ENCODE measurements at regions not wholly inside any gene's neighbourhood (a gene's known extent, or its start where the extent isn't known, plus 50 kb on each side); places are given as distances from the start of the nearest gene placed in this dataset.

DNA sequence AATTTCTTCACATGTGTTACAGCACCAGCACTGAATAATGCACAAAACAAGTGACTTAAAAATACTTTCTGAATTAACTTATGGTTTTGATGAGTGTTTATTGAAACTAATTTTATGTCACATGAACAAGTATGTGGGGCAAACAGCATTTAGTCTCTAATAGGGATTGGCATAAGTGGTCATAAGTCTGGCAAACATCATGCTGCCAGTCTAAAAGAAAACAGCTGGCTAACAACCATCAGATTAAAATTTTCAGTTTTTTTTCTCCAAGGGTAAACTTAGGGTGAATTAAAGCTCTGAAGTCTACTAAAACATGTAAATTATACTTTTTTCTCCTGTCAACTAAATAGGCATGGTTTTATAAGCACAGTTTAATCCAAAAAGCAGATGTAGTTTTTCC is 1014.2 kb downstream of the FAT4 start:
- H3K27me3 Mint-ChIP-seq = no peaks in the 10 kb centered on the region
- H3K27ac Mint-ChIP-seq = no peak overlapping the region
- peaks cover 6% of the 10 kb centered on the region for H3K9me3 Mint-ChIP-seq (ENCODE audit: insufficient read depth)
- no peaks in the 10 kb centered on the region for H4K20me1 ChIP-seq (ENCODE audit: control insufficient read depth, insufficient read depth, low read length, poor library complexity, severe bottlenecking)
- peaks cover 0 to 3% (median 0%) of the 10 kb centered on the region in 3 donors for H3K9me3 ChIP-seq (ENCODE audit: control extremely low read depth in 1 of 3, control insufficient read depth in 2 of 3, insufficient read depth in 1 of 3, low read length in 2 of 3)
- no peak overlapping the region for H3K9ac ChIP-seq (ENCODE audit: low read length)
- DNase-seq (no peak), ATAC-seq (ENCODE audit: low read depth) (no peak)
- H3K27ac ChIP-seq (ENCODE audit: low read length in 2 of 2) = no peak overlapping the region
- no peaks in the 10 kb centered on the region for H3K79me2 ChIP-seq (ENCODE audit: control insufficient read depth, insufficient read depth, low read length)
- intact Hi-C loops (cut with micrococcal nuclease) = no loop called here
- CTCF ChIA-PET = no interaction called here
- no peak overlapping the region for H3K4me2 ChIP-seq (replicated peaks; ENCODE audit: low read depth, low read length, poor library complexity, severe bottlenecking)
- H3K4me3 Mint-ChIP-seq = no peak overlapping the region
- no peaks in the 10 kb centered on the region for H3K27me3 ChIP-seq (replicated peaks in 1 of 4; ENCODE audit: control extremely low read depth in 1 of 4, control insufficient read depth in 3 of 4, insufficient read depth in 4 of 4, low read length in 3 of 4)
- no peak overlapping the region for H3K4me3 ChIP-seq (ENCODE audit: control extremely low read depth in 1 of 5, extremely low read depth in 1 of 5, insufficient read depth in 1 of 5, low read depth in 2 of 5, low read length in 4 of 5)
- no peaks in the 10 kb centered on the region for H3K36me3 ChIP-seq (replicated peaks in 1 of 2; ENCODE audit: control extremely low read depth in 1 of 2, control insufficient read depth in 1 of 2, extremely low read depth in 1 of 2, insufficient read depth in 2 of 2, low read length in 1 of 2)
- no peak overlapping the region for H2AFZ ChIP-seq (ENCODE audit: insufficient read depth, low read depth, low read length, poor library complexity, severe bottlenecking)
- H3K4me1 ChIP-seq (ENCODE audit: control insufficient read depth in 2 of 2, insufficient read depth in 2 of 2, low read length in 2 of 2) = no peaks in the 10 kb centered on the region
- POLR2A ChIA-PET = no interaction called here
- TF ChIP-seq, protein P1, sequence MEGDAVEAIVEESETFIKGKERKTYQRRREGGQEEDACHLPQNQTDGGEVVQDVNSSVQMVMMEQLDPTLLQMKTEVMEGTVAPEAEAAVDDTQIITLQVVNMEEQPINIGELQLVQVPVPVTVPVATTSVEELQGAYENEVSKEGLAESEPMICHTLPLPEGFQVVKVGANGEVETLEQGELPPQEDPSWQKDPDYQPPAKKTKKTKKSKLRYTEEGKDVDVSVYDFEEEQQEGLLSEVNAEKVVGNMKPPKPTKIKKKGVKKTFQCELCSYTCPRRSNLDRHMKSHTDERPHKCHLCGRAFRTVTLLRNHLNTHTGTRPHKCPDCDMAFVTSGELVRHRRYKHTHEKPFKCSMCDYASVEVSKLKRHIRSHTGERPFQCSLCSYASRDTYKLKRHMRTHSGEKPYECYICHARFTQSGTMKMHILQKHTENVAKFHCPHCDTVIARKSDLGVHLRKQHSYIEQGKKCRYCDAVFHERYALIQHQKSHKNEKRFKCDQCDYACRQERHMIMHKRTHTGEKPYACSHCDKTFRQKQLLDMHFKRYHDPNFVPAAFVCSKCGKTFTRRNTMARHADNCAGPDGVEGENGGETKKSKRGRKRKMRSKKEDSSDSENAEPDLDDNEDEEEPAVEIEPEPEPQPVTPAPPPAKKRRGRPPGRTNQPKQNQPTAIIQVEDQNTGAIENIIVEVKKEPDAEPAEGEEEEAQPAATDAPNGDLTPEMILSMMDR (IDR thresholded peaks at IDR 0.05) = no peak
- TF ChIP-seq EZH2 (IDR thresholded peaks at IDR 0.05; ENCODE audit: borderline replicate concordance, insufficient read depth, low read depth, low read length, poor library complexity, severe bottlenecking) = no peak
- no peaks in the 10 kb centered on the region for H3K4me1 Mint-ChIP-seq

DNA sequence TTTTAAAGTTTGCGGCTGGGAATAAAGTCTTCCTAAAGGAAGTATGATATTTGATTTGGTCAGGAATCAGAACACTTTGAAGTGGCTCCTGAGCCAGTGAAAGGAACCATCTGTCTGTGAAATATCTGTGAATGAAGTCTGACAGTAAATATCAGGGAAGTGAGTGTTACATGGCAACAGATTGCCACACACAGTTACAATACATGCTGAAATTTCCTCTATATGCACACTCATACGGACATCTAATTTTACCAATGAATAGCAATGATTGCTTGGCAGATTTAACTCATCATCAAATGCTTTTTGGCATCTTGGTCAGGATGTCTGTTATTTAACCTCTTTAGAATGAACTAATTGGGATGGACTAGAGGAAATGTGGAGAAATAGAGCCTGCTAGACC is 1023.8 kb downstream of the FAT4 start:
- DNase-seq (no peak), ATAC-seq (ENCODE audit: low read depth) (no peak)
- TF ChIP-seq EZH2 (IDR thresholded peaks at IDR 0.05; ENCODE audit: borderline replicate concordance, insufficient read depth, low read depth, low read length, poor library complexity, severe bottlenecking) = no peak
- TF ChIP-seq, protein P1 (IDR thresholded peaks at IDR 0.05) = no peak
- 100% methylated on average over 1 of the region's 2 CpGs for WGBS (ENCODE audit: insufficient coverage)
- no peak overlapping the region for H3K27ac Mint-ChIP-seq
- CTCF ChIA-PET = no interaction called here
- H3K9me3 Mint-ChIP-seq (ENCODE audit: insufficient read depth) = peaks cover 14% of the 10 kb centered on the region
- H3K4me1 Mint-ChIP-seq = no peaks in the 10 kb centered on the region
- no peaks in the 10 kb centered on the region for H3K79me2 ChIP-seq (ENCODE audit: control insufficient read depth, insufficient read depth, low read length)
- no peaks in the 10 kb centered on the region for H3K9me3 ChIP-seq (ENCODE audit: control extremely low read depth in 1 of 3, control insufficient read depth in 2 of 3, insufficient read depth in 1 of 3, low read length in 2 of 3)
- no peaks in the 10 kb centered on the region for H3K4me1 ChIP-seq (ENCODE audit: control insufficient read depth in 2 of 2, insufficient read depth in 2 of 2, low read length in 2 of 2)
- POLR2A ChIA-PET = no interaction called here
- H3K27me3 ChIP-seq (replicated peaks in 1 of 4; ENCODE audit: control extremely low read depth in 1 of 4, control insufficient read depth in 3 of 4, insufficient read depth in 4 of 4, low read length in 3 of 4) = no peaks in the 10 kb centered on the region
- no peak overlapping the region for H3K9ac ChIP-seq (ENCODE audit: low read length)
- no peak overlapping the region for H3K4me2 ChIP-seq (replicated peaks; ENCODE audit: low read depth, low read length, poor library complexity, severe bottlenecking)
- H4K20me1 ChIP-seq (ENCODE audit: control insufficient read depth, insufficient read depth, low read length, poor library complexity, severe bottlenecking) = no peaks in the 10 kb centered on the region
- no peak overlapping the region for H2AFZ ChIP-seq (ENCODE audit: insufficient read depth, low read depth, low read length, poor library complexity, severe bottlenecking)
- H3K4me3 ChIP-seq (ENCODE audit: control extremely low read depth in 1 of 5, extremely low read depth in 1 of 5, insufficient read depth in 1 of 5, low read depth in 2 of 5, low read length in 4 of 5) = no peak overlapping the region
- no peak overlapping the region for H3K27ac ChIP-seq (ENCODE audit: low read length in 2 of 2)
- H3K4me3 Mint-ChIP-seq = no peak overlapping the region
- intact Hi-C loops (cut with micrococcal nuclease) = no loop called here
- H3K27me3 Mint-ChIP-seq = no peaks in the 10 kb centered on the region
- H3K36me3 ChIP-seq (replicated peaks in 1 of 2; ENCODE audit: control extremely low read depth in 1 of 2, control insufficient read depth in 1 of 2, extremely low read depth in 1 of 2, insufficient read depth in 2 of 2, low read length in 1 of 2) = no peaks in the 10 kb centered on the region

Data from B cell (primary cell).